ENCODE measurements at regions not wholly inside any gene's neighbourhood (a gene's known extent, or its start where the extent isn't known, plus 50 kb on each side); places are given as distances from the start of the nearest gene placed in this dataset.

- TF ChIP-seq CTCF (IDR thresholded peaks at IDR 0.05), result no peak
- TF ChIP-seq POLR2A (IDR thresholded peaks at IDR 0.05), result no peak
These were observed 604.8 kb upstream of the BRINP1 start for GRCh38 chr9:119974026-119974425.
